GM12878 (cell line): ENCODE measurements at regions not wholly inside any gene's neighbourhood (a gene's known extent, or its start where the extent isn't known, plus 50 kb on each side); places are given as distances from the start of the nearest gene placed in this dataset.

Experiments used
- CTCF ChIP-seq, 3 experiments: IDR thresholded peaks in 2 of 3; conservative IDR thresholded peaks in 1 of 3; 2 replicates each; pipeline ENCODE4 v1.5.1; 2011; ENCODE audit warnings: low read depth in 3 of 3, low read length in 3 of 3, mild to moderate bottlenecking in 3 of 3, control low read depth in 2 of 3, moderate library complexity in 2 of 3, inconsistent platforms in 1 of 3, mixed read lengths in 1 of 3; ENCODE audit not compliant: control insufficient read depth in 2 of 3, insufficient read depth in 1 of 3; ENCODE audit errors: extremely low read depth in 1 of 3
- EZH2 ChIP-seq: IDR thresholded peaks from 2 replicates; pipeline ENCODE4 v1.6.1; 2012; ENCODE audit warnings: low read depth, mild to moderate bottlenecking, control low read depth, inconsistent platforms, low read length, borderline replicate concordance; ENCODE audit not compliant: control insufficient read depth
- RAD21 ChIP-seq: IDR thresholded peaks from 2 replicates; pipeline ENCODE4 v1.6.1; 2011; ENCODE audit warnings: mild to moderate bottlenecking, low read depth, low read length, moderate library complexity; ENCODE audit not compliant: insufficient read depth
- RB1 ChIP-seq: fragments of 450-650 bp; formaldehyde crosslinking; IDR thresholded peaks from 2 replicates; pipeline ENCODE4 v1.6.1; 2017; ENCODE audit warnings: mild to moderate bottlenecking, borderline replicate concordance
- TF ChIP-seq, protein P1 (sequence below): fragments of 450-650 bp; formaldehyde crosslinking; IDR thresholded peaks from 2 replicates; pipeline ENCODE4 v1.5.0; 2022; ENCODE audit warnings: mild to moderate bottlenecking, missing genetic modification characterization

GRCh38 chr6:113767985-113768384, 89.2 kb upstream of the MARCKS start:
- no peak for TF ChIP-seq EZH2
- TF ChIP-seq RB1: no peak
- no peak for TF ChIP-seq CTCF (IDR thresholded peaks at IDR 0.05 in 2 of 3, conservative IDR thresholded peaks at IDR 0.05 in 1 of 3; ENCODE audit: control insufficient read depth in 2 of 3, extremely low read depth in 1 of 3, insufficient read depth in 1 of 3, low read depth in 3 of 3, low read length in 3 of 3)
- TF ChIP-seq RAD21: no peak
- TF ChIP-seq, protein P1, sequence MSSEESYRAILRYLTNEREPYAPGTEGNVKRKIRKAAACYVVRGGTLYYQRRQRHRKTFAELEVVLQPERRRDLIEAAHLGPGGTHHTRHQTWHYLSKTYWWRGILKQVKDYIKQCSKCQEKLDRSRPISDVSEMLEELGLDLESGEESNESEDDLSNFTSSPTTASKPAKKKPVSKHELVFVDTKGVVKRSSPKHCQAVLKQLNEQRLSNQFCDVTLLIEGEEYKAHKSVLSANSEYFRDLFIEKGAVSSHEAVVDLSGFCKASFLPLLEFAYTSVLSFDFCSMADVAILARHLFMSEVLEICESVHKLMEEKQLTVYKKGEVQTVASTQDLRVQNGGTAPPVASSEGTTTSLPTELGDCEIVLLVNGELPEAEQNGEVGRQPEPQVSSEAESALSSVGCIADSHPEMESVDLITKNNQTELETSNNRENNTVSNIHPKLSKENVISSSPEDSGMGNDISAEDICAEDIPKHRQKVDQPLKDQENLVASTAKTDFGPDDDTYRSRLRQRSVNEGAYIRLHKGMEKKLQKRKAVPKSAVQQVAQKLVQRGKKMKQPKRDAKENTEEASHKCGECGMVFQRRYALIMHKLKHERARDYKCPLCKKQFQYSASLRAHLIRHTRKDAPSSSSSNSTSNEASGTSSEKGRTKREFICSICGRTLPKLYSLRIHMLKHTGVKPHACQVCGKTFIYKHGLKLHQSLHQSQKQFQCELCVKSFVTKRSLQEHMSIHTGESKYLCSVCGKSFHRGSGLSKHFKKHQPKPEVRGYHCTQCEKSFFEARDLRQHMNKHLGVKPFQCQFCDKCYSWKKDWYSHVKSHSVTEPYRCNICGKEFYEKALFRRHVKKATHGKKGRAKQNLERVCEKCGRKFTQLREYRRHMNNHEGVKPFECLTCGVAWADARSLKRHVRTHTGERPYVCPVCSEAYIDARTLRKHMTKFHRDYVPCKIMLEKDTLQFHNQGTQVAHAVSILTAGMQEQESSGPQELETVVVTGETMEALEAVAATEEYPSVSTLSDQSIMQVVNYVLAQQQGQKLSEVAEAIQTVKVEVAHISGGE (CRISPR knock-in tag): no peak
